HG03095 (cell line): ENCODE measurements at regions not wholly inside any gene's neighbourhood (a gene's known extent, or its start where the extent isn't known, plus 50 kb on each side); places are given as distances from the start of the nearest gene placed in this dataset.
"Not testable (repeated sequence)": the region's sequence is repeated elsewhere in the genome, so short reads cannot be mapped to it uniquely, and the experiment has no call there.

Source experiments
- ATAC-seq: cut with Tn5 transposase; IDR thresholded peaks from one replicate; pipeline ENCODE4 v1.9.1; 2021; ENCODE audit warnings: moderate library complexity; ENCODE audit not compliant: unreplicated experiment

DNA sequence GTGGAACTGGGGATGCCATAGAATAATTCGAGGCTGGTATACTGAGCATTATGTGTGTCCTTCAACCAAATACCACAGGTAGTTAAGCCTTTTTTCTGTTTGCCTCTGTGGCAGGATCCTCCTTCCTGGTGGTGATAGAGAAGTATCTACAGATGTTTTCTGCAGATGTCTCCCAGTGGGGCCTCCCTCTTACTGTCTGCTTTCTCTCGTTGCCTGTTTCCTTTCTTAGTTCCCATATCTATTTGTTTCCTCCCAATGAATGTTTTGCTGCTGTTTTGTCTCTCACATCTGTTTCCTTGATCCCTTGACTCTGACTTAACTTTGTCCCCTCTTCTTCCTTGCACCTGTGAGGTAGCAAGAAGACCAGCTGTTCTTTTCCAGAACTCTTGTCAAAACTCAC, 130.9 kb upstream of the NUDT12 start:
- no peak for ATAC-seq

DNA sequence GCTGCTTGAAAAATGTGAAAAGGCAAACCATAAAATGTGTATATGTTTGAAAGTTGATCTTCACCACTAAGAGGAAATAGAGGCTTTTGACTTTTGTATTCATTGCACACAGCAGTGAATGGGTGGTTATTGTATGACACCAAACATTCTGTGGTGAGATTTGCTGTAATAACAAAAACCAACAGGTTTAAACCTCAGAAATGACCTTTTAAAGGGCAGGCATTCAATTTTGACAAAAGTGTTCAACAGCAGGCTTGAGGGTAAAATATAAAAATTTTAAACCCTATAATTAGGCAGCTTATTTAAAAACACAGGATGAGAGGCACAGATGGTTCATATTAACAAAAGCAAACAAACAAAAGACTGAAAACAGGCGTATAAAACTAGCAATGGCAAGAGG, 128.1 kb upstream of the NUDT12 start:
- ATAC-seq: no peak

DNA sequence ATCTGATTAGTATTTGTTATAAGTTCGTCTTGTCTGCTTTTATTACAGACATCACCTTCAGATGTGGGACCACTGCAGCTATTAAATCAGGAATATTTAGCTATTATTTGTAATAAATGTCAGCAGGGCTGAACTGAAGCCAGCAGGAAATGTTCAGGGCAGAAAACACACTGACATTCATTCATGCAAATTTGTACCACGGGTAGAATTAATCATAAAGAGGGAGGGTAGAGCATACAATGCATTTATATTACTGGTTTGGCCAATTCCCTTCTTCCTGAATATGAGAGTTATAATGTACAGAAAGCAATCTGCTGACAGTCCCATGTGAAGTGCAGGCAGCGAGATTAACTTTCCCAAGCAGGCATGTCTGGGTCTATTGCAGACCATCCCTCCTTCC, 117.3 kb upstream of the NUDT12 start:
- ATAC-seq: no peak

DNA sequence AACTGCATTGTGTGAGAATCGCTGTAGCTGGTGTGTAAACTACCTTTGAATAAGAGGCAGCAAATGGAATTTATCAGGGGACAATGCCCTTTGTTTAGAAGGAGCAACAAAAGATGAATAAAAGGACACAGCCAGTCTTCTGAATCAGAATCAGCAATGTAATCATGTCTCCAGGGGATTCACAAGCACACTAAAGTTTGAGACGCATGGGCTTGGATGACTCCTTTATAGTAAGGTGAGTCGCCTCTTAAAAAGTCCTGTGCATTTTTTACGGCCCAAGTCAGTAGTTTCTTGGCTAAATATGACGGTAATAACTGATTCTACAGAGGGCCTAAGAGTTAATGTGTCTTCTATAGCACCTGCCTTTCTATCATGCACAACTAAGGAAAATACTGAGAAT, 113.6 kb upstream of the NUDT12 start:
- ATAC-seq: not testable (repeated sequence)

DNA sequence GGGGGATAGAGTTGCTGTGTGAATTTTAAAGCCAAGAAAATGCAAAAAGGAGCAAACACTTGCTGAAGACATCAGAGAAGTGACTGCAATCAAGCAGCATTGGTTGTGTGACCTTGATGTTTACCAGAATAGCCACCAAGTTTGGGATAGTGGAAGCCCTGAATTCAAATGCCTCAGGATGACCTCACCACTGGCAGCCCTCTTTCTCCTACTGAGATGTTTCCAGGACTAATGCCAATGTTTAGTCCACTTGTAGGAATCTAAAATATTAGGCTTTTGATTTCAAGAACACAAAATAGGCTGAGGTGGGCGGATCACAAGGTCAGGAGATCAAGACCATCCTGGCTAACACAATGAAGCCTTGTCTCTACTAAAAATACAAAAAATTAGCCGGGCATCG, 112.2 kb upstream of the NUDT12 start:
- ATAC-seq: no peak

DNA sequence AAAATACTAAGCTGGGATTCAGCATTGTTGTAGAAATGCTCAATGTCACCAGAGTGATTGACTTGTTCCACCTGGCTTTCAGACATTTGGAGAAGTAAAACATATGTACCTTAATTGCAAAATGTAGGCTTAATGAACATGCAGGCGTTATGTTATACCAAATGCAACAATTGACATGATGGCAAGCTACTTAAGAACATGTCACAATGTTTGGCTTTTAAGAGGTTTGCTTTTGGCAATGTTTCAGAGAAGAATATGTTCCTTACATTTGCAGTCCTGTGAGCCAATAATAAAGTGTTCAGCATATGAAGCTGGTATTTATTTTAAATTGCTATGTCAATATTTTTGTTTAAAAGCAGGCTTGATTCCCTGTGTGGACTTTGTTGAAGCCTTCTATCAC, 111.7 kb upstream of the NUDT12 start:
- ATAC-seq: no peak

DNA sequence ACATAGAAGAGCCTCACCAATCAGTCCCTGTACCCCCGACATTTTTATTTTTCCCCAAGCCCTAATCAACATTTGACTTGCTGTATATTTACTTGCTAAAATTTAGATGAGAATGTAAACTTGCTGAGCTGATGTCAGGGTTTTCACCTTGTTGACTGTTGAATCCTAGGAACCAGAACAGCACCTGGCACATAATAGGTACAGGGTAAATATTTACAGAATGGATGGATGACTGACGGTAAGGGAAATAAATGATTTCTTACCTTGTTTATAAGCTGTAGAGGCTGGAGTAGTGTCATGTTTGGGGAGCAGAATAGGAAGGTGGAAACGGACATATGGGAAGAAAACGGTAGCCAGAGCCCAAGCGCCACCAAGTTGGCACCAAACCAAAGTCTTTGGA, 107.0 kb upstream of the NUDT12 start:
- no peak for ATAC-seq

DNA sequence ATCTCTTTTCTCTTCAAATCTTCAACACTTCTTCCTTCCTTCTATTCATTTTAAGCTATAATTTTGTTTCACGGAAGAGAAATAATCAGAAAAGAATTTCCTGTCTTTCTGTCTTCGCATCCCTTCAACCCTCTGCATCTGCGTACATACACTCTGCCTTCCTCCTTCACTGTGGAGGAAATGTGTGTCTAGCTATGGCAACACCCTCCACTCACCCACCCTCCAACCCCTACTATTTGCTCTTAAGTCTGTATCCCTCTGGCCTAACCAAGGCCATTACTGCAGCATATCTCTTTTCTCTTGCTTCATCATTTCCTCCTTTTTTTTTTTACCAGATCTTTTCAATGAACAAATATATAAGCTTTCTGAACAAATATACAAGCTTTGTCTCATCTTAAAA, 105.7 kb upstream of the NUDT12 start:
- ATAC-seq: no peak

DNA sequence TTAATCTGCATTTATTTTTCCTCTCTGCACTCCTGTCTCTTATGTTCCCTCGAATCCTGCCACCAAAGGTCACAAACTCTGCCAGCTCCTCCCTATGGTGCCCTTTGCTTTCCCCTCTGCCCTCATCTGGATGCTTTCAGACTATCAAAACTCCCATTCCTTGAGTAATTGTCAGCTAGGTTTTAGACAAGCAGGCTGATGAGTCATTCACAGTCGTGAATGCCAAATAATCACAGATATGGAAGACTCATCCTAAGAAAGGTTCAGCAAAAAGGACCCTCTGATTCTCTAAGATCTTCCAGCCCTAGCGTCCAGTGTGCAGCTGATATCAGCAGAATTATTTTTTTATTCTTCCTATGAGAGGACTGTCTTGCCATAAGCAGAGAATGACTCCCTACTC, 104.5 kb upstream of the NUDT12 start:
- ATAC-seq: no peak

DNA sequence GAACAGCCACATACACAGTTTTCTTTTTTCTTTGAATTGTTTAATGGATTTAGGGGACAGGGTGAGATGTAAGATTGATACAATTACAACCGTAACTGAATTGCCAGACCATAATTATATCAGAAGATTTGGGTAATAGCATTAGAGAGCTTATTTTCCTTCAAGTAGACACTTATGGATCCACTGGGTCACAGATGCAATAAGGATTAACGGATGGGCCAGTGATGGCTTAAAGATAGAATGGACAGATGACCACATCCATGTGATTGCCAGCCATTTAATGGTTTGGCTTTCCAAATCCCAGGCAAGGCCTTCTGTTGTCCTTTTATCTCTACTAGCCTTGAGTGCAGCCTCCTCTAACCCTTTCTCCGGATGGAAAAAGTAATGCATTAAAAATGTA, 94.7 kb upstream of the NUDT12 start:
- no peak for ATAC-seq

DNA sequence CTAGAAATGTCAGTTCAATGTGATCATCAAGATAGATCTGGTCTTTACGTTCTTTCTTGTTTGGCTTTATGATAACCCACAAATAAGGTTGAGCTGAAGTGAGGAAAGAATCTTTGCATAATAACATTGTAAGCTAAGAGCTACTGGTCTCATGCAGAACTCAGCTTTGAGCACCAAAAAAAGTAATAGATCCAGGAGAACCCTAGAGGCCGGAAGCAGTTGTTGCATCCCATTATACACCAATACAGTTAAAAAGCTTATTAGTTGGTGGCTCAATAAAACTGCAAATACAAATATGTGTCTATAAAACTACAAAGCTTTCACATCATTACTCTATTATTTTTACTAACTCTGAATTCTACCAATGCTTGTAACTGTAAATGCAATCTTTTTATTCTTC, 85.5 kb upstream of the NUDT12 start:
- ATAC-seq: no peak

DNA sequence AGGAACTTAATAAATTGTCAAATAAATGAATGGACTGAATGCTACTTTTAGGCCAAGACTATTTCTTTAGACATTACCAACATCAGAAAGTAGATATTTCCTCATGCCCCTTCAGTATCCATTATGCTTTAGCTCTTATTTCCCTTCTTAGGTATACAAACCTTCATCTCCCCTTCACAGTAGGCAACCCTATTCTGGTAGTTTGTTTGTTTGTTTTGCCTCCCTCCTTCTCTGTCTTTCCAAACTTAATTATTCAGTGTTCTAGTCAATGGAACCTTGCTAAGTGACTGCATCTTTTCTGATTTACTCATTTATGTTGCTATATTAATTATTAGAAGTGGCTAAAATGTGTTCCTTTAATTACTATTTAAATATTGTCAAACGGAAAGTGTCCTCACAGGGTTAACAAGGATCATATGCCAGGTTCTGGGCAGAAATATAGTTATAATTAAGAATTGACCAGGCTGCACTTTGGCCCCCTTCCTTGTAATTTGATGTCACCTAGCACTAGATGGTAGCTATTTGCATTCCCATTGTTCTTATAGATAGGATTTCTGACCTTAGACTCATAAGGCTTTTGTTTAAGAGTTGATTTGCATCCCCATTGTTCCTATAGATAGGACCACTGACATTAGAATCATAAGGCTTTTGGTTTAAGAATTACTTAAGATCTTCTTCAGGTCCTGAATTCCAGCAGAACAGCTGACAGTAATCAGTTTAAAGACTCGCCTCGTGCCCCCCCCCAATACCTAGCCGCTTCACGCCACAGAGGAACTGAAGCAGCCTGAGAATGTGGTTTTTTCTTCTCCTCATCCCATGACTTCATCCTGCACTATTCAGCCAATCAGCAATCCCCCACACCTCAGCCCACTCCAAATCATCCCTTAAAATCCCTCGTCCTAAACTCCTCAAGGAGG, 84.4 kb upstream of the NUDT12 start:
- ATAC-seq: no peak

DNA sequence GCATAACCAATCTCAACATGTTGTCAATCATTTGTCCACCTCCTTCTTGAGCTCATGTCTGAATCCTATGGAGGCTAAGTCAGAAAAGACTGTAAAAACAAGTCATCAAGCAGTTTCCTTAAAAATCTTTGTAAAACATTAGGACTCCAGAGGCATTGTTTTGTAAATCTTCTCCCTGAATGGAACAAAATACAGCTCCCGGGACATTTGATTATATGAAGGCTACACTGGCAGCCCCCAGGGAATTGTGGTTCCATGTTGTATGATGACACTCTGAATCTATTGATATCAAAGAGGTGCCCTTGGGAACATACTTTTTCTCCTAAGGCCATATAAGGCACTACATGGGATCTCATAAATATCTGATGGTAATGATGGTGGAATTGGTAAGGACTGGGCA, 83.2 kb upstream of the NUDT12 start:
- ATAC-seq: no peak

DNA sequence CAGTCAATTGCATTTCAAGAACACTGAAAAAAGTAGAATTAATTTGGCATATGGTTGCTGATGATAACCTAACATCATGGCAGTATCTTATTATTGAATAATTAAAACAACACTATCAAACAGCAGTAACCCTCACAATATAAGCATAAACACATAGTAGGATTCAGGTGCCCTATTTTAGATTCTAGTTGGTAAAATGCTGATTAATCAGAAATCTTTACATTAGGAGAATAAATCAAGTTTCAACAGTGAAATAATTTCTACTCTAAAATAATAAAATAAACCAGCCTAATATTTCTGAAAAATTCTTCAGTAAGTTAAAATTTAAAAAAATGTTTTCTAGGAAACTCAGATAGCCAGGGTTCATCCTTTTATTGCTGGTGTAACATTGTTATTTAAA, 76.4 kb upstream of the NUDT12 start:
- ATAC-seq: no peak

DNA sequence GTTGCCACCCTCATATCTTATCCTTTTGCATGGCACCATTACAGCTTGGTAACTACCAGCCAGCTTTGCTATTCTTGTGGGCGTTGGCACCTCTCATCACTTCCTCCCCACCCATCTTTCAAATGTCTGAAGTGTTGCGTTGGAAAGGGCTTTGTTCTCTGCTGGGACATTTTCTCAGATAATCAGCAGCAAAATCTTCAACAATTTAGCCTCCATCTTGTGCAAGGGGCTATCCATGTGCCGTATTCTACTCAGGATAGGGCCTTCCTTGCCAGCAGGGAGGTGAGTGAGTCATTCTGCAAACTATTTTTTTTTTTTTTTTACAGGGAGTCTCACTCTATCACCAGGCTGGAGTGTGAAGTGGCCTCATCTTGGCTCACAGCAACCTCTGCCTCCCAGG, 62.1 kb upstream of the NUDT12 start:
- no peak for ATAC-seq

DNA sequence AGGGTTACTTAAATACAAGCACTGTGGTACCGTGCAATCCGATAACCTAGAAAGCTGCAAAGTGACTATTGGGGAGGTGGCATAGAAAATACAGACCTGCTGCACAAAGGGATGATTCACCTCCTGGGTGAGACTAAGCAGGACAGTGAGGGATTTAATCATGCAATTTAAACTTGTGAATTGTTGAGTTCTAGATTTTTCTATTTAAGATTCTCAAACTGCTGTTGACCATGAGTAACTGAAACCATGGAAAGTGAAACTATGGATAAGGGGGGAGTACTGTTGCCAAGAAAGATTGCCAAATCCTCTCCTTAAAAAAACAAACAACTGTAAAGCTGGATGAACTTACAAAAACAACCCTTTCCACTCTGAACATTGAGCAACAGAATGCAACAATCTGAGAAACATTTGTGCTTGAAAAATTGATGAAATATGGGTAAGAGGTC, 61.5 kb upstream of the NUDT12 start:
- ATAC-seq: no peak

DNA sequence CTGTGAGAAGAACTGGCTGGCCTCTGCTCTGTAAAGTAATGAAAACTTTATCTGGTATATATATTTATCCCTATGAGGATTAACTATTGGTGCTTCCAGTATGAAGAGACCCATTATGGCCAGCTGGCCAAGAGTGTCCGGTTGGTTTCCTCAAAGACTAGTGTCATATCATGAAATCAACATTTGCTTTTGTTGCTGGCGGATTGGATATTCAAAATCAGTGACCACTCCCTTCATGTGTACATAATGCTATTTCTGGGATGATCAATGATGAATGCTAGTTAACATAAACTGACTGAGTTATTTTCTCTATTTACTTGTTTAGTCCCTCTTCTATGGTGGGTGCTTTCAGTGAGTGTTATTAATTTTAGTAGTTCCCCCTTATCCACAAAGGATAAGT, 60.8 kb upstream of the NUDT12 start:
- no peak for ATAC-seq

DNA sequence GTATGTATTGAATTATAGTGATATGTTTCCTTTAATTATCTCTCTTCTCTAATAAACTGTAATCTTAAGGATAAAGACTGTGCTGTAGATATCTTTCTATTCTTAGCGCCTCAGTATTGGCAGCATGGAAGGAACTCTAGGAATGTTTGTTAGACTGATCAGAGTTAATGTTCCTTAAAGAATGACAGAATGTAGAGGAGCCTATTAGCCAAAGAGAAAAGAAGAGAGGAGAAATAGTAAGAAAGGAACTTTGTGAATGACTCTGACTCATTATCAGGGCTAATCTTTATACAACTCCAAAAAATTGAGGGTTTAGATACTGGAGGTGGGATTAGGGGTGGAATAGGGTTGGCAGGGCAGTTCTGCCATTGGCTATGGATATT, 59.0 kb upstream of the NUDT12 start:
- ATAC-seq: no peak

DNA sequence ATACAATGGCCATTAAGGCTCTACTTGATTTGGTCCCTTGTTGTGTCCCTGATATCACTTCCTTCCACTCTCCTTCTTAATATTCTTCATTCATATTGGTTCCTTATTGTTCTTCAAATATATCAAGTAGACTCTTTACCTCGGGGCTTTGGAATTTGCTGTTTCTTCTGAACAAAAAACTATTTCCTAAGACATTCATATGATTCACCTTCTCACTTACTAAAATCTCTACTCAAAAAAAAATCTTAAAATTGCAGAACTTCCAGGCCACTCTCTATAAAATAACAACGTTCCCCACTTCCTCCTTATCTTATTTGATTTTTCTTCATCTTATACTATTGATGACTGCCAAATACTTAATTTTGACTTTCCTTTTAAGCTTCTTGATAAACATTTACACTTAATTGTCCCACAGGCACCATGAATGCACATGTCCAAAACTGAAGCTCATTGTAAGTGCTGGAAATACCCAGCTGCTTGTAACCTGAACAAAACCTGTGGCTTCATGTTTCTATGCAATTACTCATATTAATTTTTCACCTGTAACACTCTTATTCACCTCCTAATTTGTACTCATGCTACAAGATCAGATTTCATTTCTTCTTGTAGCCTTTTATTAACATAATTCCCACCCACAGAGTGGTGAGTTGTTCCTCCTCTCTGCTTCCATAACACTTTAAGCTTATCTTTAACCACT, 58.4 kb upstream of the NUDT12 start:
- ATAC-seq: no peak

DNA sequence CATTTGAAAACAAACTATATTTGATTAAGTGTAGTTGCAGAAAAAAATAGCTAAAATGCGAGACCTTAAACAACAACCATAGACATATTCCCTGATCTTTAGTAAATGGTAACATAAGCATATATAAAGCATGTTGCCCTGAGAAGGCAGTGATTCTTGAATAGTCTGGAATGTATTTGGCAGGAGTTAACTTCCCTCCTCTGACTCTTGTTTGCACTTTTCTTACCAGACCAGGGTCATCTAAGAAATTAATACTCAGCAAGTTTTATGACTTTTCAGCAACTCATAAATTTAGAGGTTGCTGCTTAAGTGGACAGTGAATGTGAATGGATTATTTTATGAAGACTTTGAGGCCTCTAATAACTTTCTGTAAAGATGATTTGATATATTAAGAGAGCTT, 55.3 kb upstream of the NUDT12 start:
- no peak for ATAC-seq

DNA sequence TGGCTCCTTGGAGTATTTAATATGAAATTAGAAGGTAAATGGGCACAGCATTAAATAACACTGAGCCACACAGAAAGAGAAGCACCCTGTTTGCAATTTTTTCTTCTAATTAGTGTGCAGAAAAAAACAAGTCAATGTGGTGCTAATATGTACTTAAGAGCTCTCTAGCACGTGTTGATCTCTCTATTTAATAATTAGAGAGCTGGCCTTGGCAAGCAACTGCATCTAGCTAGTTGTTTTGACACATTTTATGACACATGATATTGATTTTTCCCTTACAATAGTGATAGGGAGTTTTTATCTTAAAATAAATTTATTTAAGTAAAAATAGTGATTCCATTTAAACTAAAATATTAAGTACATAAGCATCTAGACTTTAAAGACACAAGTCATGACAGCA, 54.5 kb upstream of the NUDT12 start:
- no peak for ATAC-seq

DNA sequence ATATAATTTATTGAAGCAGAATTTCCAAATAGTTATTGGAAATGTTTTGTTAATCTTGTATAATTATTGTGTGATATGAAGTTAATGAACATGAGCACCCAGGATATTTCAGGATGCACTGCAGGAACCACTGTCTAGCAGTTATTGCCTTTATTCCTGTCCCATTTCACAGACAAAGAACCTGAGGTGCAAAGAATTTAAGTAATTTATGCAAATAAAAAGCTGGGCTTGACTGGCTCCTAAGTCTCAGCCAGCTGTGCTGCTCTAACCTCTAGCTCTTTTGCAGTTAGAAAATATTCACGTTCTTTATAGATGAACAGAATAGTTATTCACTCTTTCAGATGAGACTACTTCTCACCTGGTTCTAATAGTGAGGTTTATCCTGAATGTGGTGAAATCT, 50.0 kb upstream of the NUDT12 start:
- no peak for ATAC-seq
